Activated naive CD8-positive, alpha-beta T cell treated with anti-CD3 and anti-CD28 coated beads, Interleukin-2, amount 50 U/mL, for 24 hours (primary cell): ENCODE measurements at regions not wholly inside any gene's neighbourhood (a gene's known extent, or its start where the extent isn't known, plus 50 kb on each side); places are given as distances from the start of the nearest gene placed in this dataset.

ENCODE experiments used
- ATAC-seq: fragments of 150-1000 bp; cut with Tn5 transposase; one replicate; pipeline ENCODE4 v1.10.0; 2021
- DNase-seq: peaks from one replicate; pipeline ENCODE4 v3.0.0; 2021
- H3K27ac Mint-ChIP-seq: one replicate; pipeline ENCODE4 v1.8.0; 2021; ENCODE audit warnings: mild to moderate bottlenecking, mixed read lengths
- H3K27me3 Mint-ChIP-seq: one replicate; pipeline ENCODE4 v1.8.0; 2021; ENCODE audit warnings: mixed read lengths
- H3K36me3 Mint-ChIP-seq: one replicate; pipeline ENCODE4 v1.8.0; 2021; ENCODE audit warnings: low read depth, mixed read lengths
- H3K4me1 Mint-ChIP-seq: one replicate; pipeline ENCODE4 v1.8.0; 2021; ENCODE audit warnings: mixed read lengths
- H3K4me3 Mint-ChIP-seq: one replicate; pipeline ENCODE4 v1.8.0; 2021; ENCODE audit warnings: mild to moderate bottlenecking, moderate library complexity, mixed read lengths
- H3K9me3 Mint-ChIP-seq: one replicate; pipeline ENCODE4 v1.8.0; 2021; ENCODE audit warnings: mixed read lengths

DNA sequence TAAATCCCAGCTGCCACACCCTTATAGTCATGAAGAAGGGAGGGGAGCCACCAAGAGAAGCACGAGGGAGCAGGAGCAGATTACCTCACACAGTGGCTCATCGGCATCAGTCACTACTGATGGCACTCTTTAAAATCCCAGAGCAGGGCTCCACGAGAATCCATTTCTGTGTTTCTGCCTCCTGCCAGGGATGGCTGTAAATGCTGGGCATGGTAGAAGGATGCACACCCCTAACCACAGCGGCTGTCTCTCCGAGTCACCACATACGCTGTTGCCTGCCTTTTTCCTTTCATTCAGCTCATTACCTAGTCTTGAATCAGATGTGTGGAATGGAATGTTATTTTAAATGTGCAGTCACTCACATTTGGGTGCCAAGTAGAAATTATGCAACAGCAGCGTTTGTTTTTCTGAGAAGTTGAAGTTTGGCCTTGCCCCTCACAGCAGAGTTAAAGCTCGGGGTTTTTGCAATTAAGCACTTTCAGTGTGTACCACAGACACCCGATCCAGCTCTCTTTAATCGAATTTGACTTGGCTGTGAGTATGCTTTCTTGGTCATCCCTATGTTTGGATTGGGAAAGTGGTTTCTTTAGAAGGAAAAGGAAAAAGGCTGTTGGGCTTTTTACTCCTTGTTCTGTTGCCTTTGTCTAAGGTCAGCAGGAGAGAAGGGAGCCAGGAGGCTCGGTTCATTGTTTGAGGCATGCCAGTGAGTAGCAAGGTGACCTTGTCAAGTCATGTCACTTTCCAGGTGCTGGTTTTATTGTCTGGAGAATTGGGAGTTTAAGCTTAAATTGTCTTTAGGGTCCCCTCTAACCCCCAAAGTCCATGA is 284.2 kb upstream of the TPM1 start:
- H3K27ac Mint-ChIP-seq, result no peak overlapping the region
- H3K4me1 Mint-ChIP-seq, result no peaks in the 10 kb centered on the region
- no peaks in the 10 kb centered on the region for H3K36me3 Mint-ChIP-seq
- no peaks in the 10 kb centered on the region for H3K27me3 Mint-ChIP-seq
- ATAC-seq (no peak), DNase-seq (no peak)
- no peaks in the 10 kb centered on the region for H3K9me3 Mint-ChIP-seq
- no peak overlapping the region for H3K4me3 Mint-ChIP-seq

DNA sequence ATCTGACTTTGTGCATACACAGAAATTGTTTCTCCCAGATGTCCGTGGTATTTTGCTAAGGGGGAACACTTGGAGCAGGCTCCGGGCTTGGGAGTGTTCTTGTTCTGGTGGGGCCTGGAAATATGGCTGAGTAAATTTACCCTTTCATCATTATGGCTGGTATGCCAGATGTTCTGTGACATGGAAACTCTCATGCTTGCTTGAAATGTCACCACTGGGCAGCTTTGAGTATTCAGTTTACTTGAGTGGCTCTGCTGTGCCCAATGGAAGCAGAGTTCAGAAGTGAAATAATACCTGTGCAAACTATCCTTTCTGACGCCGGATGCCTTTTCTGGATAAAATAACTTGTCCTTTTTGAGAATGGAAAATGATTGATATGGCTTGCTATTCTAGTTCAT is 283.6 kb upstream of the TPM1 start:
- H3K4me3 Mint-ChIP-seq, result no peak overlapping the region
- no peaks in the 10 kb centered on the region for H3K36me3 Mint-ChIP-seq
- DNase-seq (no peak), ATAC-seq (no peak)
- no peaks in the 10 kb centered on the region for H3K27me3 Mint-ChIP-seq
- H3K27ac Mint-ChIP-seq, result no peak overlapping the region
- no peaks in the 10 kb centered on the region for H3K4me1 Mint-ChIP-seq
- no peaks in the 10 kb centered on the region for H3K9me3 Mint-ChIP-seq

DNA sequence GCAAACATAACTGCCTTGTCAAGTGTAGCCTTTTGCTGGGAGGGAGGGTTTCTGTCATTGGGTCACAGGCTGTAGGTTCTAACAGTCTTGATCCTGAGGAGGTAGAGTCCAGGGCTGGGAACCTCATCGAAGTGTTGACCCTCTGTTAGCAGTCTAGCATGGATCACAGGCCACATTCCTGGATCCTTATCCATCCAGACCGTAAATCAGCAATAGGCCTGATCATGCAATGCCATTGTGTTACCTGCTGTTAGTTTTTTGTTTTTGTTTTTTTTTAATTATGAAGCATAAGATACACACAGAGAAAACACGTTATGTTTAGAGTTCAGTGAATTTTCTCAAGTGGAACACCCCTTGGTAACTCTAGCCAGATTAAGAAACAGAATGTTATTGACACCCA is 282.0 kb upstream of the TPM1 start:
- H3K36me3 Mint-ChIP-seq, result no peaks in the 10 kb centered on the region
- ATAC-seq (no peak), DNase-seq (no peak)
- H3K4me3 Mint-ChIP-seq, result no peak overlapping the region
- H3K9me3 Mint-ChIP-seq, result no peaks in the 10 kb centered on the region
- H3K27me3 Mint-ChIP-seq, result no peaks in the 10 kb centered on the region
- no peak overlapping the region for H3K27ac Mint-ChIP-seq
- no peaks in the 10 kb centered on the region for H3K4me1 Mint-ChIP-seq

DNA sequence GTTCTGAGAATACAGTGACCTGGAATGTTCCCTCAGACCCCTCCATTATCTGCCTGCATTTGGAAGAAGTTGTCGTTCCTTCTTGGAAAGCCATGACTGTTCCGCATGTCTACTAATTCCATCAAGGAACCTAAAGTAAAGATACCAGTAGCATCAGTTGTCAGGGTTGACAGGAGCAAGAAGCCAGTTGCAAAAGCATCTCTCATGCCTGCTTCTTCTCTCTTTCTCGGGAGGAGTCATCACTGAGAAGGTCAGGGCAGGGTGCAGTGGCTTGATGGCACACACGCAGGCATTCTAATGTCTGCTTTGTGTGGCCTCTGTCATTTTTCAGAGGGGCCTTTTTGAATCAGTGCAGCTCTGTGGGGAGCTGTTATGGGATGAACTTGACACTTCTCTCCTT is 276.6 kb upstream of the TPM1 start:
- ATAC-seq (no peak), DNase-seq (no peak)
- Mint-ChIP-seq H3K4me1 (no peaks in the 10 kb centered on the region), H3K9me3 (no peaks in the 10 kb centered on the region), H3K27ac (no peak overlapping the region), H3K27me3 (no peaks in the 10 kb centered on the region), H3K36me3 (no peaks in the 10 kb centered on the region), H3K4me3 (no peak overlapping the region)

DNA sequence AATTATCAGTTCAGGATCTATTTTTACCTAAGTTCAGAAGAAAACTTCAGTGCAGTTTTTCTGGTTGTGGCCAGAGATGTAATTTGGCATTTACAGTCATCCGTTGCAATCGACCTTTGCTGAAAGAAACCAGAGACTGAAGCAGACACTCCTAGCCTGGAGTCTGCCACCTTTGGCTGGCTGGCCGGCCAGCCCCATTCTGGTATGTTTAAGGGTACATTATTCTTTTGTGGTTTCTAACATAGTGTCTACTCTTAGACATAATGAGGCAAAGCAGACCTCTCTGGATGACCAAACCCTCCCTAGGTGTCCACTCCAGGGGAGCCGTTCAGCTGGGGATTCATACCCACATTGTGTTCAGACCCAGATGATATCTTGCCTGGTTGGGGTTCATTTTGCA is 275.9 kb upstream of the TPM1 start:
- no peak for ATAC-seq
- H3K27me3 Mint-ChIP-seq, result no peaks in the 10 kb centered on the region
- H3K27ac Mint-ChIP-seq, result no peak overlapping the region
- H3K4me1 Mint-ChIP-seq, result no peaks in the 10 kb centered on the region
- H3K4me3 Mint-ChIP-seq, result no peak overlapping the region
- no peaks in the 10 kb centered on the region for H3K9me3 Mint-ChIP-seq
- DNase-seq, result no peak
- no peaks in the 10 kb centered on the region for H3K36me3 Mint-ChIP-seq

DNA sequence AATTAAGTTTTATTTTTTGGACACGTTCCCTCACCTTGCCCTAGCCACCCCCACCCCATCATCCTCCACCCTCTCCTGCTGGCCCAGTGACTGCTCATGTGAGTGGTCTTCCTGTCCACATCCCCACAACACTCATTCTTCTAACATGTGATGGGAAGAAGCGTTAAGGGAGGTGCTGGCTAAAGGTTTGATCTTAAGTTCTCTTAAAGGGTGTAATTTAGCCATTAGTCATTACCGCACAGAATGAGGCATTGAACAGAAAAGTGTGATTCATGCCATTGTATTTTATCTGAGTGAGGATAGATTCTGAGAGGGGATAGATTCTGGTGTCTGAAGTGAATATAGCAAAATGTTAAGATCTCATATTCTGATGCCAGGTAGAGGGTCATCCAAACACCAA is 272.9 kb upstream of the TPM1 start:
- DNase-seq (no peak), ATAC-seq (no peak)
- Mint-ChIP-seq H3K9me3 (no peaks in the 10 kb centered on the region), H3K27ac (no peak overlapping the region), H3K36me3 (no peaks in the 10 kb centered on the region), H3K27me3 (no peaks in the 10 kb centered on the region), H3K4me3 (no peak overlapping the region), H3K4me1 (no peaks in the 10 kb centered on the region)

DNA sequence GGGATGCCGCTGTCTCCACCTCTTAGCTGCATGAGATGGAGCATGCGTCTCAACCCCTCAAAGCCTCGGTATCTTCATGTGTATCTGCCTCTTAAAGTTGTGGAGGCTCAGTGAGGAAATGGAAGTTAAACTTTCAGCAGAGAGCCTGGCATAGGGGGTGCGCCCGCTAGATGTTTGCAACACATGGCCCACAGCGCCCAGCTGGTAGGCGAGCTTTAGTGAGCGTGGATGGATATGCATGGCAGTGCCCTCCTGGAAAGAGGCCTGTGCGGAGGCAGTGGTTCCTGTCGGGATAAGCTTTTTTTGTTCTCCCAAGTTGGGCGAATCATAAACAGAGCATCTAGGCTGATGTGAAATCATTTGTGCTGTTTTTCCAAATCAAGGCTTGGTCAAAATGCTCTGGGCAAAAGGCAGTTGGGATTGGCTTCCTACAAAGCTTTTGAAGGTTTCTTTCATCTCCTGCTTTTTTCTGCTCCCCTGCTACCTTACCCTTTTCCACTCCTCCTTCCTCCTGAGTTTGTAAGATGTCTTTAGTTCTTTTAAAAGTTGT is 272.4 kb upstream of the TPM1 start:
- Mint-ChIP-seq H3K9me3 (no peaks in the 10 kb centered on the region), H3K4me1 (no peaks in the 10 kb centered on the region), H3K36me3 (no peaks in the 10 kb centered on the region), H3K27ac (no peak overlapping the region), H3K27me3 (no peaks in the 10 kb centered on the region), H3K4me3 (no peak overlapping the region)
- DNase-seq (no peak), ATAC-seq (no peak)

DNA sequence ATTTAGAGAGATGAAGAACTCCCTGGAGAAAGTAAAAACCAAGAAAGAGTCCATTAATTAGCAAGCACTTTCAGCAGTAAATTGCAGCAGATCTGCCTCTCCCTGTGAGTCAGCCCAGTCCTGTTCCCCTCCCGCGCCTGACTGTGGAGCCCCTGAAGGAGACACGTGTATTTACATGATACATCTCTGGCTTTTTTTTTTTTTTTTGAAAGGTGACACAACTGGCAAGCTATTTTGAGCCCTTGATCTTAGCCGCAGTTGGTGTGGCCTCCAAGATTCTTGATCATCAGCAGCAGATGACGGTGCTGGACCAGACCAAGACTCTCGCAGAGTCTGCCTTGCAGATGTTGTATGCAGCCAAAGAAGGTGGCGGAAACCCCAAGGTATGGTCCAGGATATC is 271.8 kb upstream of the TPM1 start:
- ATAC-seq (no peak), DNase-seq (no peak)
- H3K9me3 Mint-ChIP-seq, result no peaks in the 10 kb centered on the region
- no peak overlapping the region for H3K4me3 Mint-ChIP-seq
- H3K4me1 Mint-ChIP-seq, result no peaks in the 10 kb centered on the region
- no peaks in the 10 kb centered on the region for H3K36me3 Mint-ChIP-seq
- no peak overlapping the region for H3K27ac Mint-ChIP-seq
- H3K27me3 Mint-ChIP-seq, result no peaks in the 10 kb centered on the region

DNA sequence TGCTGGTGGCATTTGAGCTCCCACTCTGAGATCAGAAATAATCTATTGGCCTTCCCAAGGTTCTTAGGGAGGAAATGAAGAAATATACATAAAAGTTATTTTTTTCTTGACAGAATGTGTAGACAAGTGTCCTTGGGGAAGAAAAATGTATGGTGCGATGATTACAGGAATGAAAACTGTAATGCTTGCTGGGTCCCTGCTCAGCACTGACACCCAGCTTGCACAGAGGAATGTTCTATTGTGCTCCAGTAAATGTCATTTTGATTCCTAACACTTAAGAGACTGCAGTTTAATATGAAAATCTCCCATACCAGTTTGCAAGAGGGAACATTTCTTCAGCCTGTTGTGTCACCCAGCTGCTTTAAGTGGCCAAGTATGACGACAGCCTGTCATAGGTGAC is 271.3 kb upstream of the TPM1 start:
- Mint-ChIP-seq H3K36me3 (no peaks in the 10 kb centered on the region), H3K4me3 (no peak overlapping the region), H3K4me1 (no peaks in the 10 kb centered on the region), H3K27me3 (no peaks in the 10 kb centered on the region), H3K27ac (no peak overlapping the region), H3K9me3 (no peaks in the 10 kb centered on the region)
- ATAC-seq (no peak), DNase-seq (no peak)

DNA sequence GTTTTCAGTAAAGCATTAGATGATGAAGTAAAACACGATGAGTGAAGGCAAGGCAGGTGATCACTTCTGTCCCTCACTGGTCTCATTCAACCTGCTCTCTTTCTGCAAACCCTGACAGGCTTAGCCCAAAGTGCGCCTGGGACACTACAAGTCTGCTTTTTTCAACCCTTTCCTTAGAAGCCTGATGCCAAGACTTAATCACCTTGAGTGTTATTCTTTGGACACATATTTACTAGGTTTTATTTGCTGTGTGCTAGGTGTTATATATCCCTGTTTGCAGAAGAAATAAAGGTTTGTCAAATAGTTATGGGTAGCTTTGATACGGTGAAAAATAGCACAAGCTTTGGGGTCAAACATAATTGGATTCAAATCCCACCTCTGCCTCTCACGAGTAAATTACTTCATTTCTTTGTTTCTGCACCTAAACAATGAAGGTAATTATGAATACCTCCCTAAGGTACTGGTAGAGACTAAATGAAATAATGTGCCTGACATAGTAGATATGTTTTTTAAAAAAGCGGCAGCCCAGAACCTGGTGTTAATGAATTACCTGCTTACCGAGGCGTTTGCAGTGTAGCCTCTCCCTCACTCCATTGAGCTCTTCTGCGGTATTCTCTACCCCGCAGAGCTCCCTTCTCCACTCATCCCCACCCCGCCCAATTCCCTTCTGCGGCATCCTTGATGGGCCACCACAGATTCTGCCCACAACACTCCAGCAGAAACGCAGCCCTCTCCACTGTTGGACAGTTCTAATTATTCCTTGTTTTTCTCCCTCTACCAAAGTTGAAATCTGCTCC is 269.0 kb upstream of the TPM1 start:
- DNase-seq (no peak), ATAC-seq (no peak)
- Mint-ChIP-seq H3K27me3 (no peaks in the 10 kb centered on the region), H3K36me3 (no peaks in the 10 kb centered on the region), H3K4me3 (no peak overlapping the region), H3K9me3 (no peaks in the 10 kb centered on the region), H3K4me1 (no peaks in the 10 kb centered on the region), H3K27ac (no peak overlapping the region)

DNA sequence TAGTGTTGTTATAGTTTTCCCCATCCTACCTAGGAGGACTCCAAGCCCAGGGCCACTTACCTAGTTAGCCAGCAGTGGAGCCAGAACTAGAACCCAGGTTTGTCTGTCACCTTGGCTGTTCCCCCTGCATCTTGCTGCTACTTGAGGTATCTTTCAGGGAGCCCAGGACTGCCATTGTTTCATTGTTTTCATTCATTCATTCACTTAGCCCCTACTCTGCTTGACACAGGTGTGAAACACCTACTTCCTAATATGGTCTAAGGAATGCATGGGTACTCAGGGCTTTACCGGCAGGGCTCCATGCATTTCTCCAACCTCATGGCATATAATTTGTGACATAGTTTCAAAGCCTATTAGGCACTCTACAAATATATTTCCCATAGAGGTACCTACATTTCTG is 266.6 kb upstream of the TPM1 start:
- no peak for DNase-seq
- no peak for ATAC-seq
- Mint-ChIP-seq H3K36me3 (no peaks in the 10 kb centered on the region), H3K4me3 (no peak overlapping the region), H3K27me3 (no peaks in the 10 kb centered on the region), H3K4me1 (no peaks in the 10 kb centered on the region), H3K9me3 (no peaks in the 10 kb centered on the region), H3K27ac (no peak overlapping the region)

DNA sequence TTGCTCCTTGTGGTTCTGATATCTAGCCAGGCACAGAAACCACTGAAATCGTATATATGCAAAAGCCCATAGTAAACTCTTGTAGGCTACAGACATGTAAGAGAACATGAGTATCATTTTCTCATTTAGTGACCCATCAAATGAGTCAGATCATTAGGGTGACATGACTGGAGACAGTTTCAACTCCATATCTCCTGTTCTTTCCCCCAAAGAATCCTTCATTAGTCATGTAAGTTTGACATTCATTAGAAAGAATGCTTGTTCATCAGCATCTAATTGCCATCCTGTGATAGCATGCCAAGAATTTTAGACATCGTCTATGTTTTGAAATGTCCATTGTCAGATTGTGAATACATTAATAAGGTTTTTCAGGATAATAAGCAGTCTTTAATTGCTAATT is 264.9 kb upstream of the TPM1 start:
- no peaks in the 10 kb centered on the region for H3K9me3 Mint-ChIP-seq
- no peak for ATAC-seq
- H3K27ac Mint-ChIP-seq, result no peak overlapping the region
- no peaks in the 10 kb centered on the region for H3K36me3 Mint-ChIP-seq
- no peak overlapping the region for H3K4me3 Mint-ChIP-seq
- DNase-seq, result no peak
- H3K27me3 Mint-ChIP-seq, result no peaks in the 10 kb centered on the region
- no peaks in the 10 kb centered on the region for H3K4me1 Mint-ChIP-seq

DNA sequence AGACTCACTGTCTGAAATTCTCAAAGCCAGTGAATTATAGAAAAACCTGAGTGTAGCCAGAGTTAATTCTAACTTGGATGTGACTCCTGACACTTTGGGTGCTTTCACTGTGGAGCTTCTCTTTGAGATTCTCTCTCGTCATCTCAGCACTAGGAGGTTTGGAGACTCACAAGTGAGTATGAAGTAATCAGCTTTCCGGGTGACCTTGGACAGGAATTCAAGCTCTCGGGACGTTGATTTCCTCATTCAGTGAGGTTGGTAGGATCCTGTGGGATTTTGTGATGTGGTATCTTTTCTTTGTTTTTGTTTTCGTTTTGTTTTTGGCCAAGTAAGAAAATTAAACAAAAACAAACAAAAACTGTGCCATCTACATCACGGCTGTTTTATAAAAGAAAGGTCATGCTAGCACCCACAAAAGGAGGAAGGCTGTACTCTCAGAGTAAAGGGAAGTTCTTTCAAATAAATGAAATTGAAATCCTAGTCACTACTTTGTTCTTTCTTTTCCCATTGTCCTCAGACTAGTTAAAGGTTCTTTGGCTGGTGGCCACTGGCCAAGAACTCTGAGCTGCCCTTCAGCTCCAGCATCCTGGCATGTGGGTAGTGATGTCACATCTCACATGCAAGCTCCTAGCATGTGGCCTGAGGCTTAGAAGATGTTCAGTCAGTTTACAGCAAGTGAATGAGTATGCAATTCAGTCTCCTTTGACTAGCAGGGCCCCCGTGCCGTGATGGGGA is 263.3 kb upstream of the TPM1 start:
- Mint-ChIP-seq H3K4me1 (no peaks in the 10 kb centered on the region), H3K9me3 (no peaks in the 10 kb centered on the region), H3K4me3 (no peak overlapping the region), H3K36me3 (no peaks in the 10 kb centered on the region), H3K27me3 (no peaks in the 10 kb centered on the region), H3K27ac (no peak overlapping the region)
- ATAC-seq, result no peak
- DNase-seq, result no peak

DNA sequence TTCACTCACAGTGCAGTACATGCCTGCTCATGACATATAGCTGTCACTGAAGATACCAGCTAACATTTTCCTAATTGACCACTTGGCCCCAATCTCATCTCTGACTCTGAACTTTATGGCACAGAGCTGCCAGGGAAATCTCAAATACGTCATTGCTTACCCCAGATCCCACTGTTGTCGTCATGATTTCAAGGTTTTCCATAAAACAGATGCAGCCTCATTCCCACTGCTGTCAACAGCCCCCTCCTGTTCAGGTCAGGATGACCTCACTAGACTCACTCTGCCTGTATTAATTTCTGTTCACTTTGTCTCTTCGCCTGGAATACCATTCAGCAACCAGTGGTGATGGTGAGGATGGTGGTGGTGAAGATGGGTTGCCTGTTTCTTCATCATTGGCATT is 262.6 kb upstream of the TPM1 start:
- Mint-ChIP-seq H3K27ac (no peak overlapping the region), H3K4me3 (no peak overlapping the region), H3K27me3 (no peaks in the 10 kb centered on the region), H3K9me3 (no peaks in the 10 kb centered on the region), H3K4me1 (no peaks in the 10 kb centered on the region), H3K36me3 (no peaks in the 10 kb centered on the region)
- ATAC-seq (no peak), DNase-seq (no peak)

DNA sequence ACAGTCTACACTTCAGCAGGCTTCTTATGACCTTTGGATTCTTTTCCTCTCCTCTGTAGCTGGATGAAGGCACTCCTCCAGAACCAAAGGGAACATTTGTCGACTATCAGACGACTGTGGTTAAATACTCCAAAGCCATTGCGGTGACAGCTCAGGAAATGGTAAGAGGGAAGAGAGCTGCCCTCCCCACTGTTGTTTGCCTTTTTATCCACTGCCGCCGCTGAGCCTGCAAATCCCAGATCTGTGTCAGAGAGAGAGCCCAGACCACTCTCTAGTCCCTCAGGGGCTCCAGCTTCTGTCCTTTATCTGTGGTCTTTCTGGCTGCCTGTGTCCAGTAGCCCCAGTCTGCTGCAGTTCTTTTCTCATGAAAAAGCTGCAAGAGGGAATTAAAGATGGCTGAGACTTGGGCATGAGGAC is 261.5 kb upstream of the TPM1 start:
- Mint-ChIP-seq H3K4me1 (no peaks in the 10 kb centered on the region), H3K27me3 (no peaks in the 10 kb centered on the region), H3K4me3 (no peak overlapping the region), H3K27ac (no peak overlapping the region), H3K36me3 (no peaks in the 10 kb centered on the region), H3K9me3 (no peaks in the 10 kb centered on the region)
- DNase-seq (no peak), ATAC-seq (no peak)
